Neural crest cell (in vitro differentiated cells): ENCODE measurements at regions not wholly inside any gene's neighbourhood (a gene's known extent, or its start where the extent isn't known, plus 50 kb on each side); places are given as distances from the start of the nearest gene placed in this dataset.

Source experiments
- DNase-seq: peaks from one replicate; pipeline ENCODE4 v3.0.0; 2021; ENCODE audit warnings: low read depth, mixed read lengths, low spot score
- H3K27ac Mint-ChIP-seq: one replicate; pipeline ENCODE4 v1.8.0; 2021; ENCODE audit warnings: mild to moderate bottlenecking, mixed read lengths; ENCODE audit not compliant: unreplicated experiment
- H3K27me3 Mint-ChIP-seq: 2 replicates; pipeline ENCODE4 v1.8.0; 2021; ENCODE audit warnings: low read depth, mild to moderate bottlenecking, mixed read lengths
- H3K36me3 Mint-ChIP-seq: 2 replicates; pipeline ENCODE4 v1.8.0; 2021; ENCODE audit warnings: low read depth, mild to moderate bottlenecking, mixed read lengths
- H3K4me1 Mint-ChIP-seq: 2 replicates; pipeline ENCODE4 v1.8.0; 2021; ENCODE audit warnings: mixed read lengths
- H3K4me3 Mint-ChIP-seq: one replicate; pipeline ENCODE4 v1.8.0; 2021; ENCODE audit warnings: mild to moderate bottlenecking, mixed read lengths
- H3K9me3 Mint-ChIP-seq: 2 replicates; pipeline ENCODE4 v1.8.0; 2021; ENCODE audit warnings: mixed read lengths
- CTCF ChIP-seq: fragments of 200-600 bp; sonication (generic); conservative IDR thresholded peaks from 2 replicates; pipeline ENCODE4 v1.5.0; 2021; ENCODE audit warnings: antibody characterized with exemption, mild to moderate bottlenecking

- H3K27me3 Mint-ChIP-seq, result no peaks in the 10 kb centered on the region
- TF ChIP-seq CTCF, result no peak
- H3K9me3 Mint-ChIP-seq, result no peaks in the 10 kb centered on the region
These were observed 621.8 kb downstream of the BCKDHB start for GRCh38 chr6:80728101-80728750.

DNA sequence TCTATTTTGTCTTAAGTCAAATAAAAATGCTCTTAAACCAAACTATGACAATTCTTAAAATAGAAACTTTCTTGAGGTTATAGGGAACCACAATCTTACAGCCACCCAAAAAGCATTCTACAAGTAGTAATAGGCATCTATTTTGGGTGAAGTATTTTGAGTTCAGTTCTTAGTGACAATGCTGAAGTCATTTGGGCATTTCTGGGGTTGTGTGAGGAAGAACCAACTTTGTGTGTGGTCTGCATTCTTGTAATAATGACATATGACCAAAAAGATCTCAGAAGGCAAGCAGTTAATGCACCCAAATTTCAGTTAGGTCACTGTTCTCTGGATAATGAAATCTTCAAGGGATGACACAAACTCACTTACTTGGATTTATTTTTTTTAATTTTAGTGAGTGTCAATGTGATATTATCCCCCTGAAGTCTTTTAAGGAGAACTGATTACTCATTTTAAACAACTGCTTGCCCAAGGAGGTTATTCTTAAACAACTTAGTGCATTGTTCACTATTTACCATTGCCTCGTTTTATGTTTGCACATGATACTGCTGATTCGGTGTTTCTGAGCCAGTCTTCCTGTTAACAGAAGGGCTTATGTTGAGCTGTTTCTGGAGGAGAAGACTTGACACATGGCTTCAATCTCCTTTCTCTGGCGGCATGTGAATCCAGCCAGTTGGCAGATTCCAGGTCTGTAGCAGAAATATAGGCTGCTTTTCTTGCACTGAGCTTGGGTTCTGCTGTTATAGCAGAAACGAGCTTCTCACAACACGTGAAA, 618.9 kb downstream of the BCKDHB start:
- Mint-ChIP-seq H3K9me3 (no peaks in the 10 kb centered on the region), H3K36me3 (no peaks in the 10 kb centered on the region), H3K27me3 (no peaks in the 10 kb centered on the region), H3K4me1 (no peaks in the 10 kb centered on the region), H3K4me3 (no peak overlapping the region), H3K27ac (no peak overlapping the region)
- no peak for DNase-seq
- TF ChIP-seq CTCF, result no peak

More at GRCh38 chr6:80728101-80728750, 621.8 kb downstream of the BCKDHB start:
- H3K27ac Mint-ChIP-seq, result no peak overlapping the region
- H3K4me3 Mint-ChIP-seq, result no peak overlapping the region
- H3K4me1 Mint-ChIP-seq, result no peaks in the 10 kb centered on the region
- no peaks in the 10 kb centered on the region for H3K36me3 Mint-ChIP-seq
- DNase-seq, result no peak

DNA sequence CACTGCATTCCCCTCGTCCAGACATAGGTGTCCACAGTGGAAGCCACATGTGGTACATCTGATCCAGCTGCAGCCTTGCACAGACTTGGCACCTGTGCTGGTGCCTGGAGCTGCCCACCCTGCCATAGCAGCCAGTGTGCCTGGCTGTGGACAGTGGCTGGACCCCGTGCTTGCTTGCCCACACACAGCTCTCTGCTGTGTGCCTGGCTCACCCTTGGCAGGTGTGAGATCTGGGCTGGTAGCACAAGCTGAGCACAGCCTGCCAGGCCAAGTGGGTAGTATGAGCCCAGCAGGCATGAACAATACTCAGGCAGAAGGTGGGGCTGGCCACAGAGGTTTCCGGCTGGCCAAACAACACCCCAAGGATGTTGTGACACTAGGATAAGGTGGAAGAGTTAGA, 614.4 kb downstream of the BCKDHB start:
- Mint-ChIP-seq H3K27me3 (no peaks in the 10 kb centered on the region), H3K9me3 (no peaks in the 10 kb centered on the region), H3K4me3 (no peak overlapping the region), H3K27ac (no peak overlapping the region), H3K4me1 (no peaks in the 10 kb centered on the region), H3K36me3 (no peaks in the 10 kb centered on the region)
- DNase-seq, result no peak
- no peak for TF ChIP-seq CTCF

DNA sequence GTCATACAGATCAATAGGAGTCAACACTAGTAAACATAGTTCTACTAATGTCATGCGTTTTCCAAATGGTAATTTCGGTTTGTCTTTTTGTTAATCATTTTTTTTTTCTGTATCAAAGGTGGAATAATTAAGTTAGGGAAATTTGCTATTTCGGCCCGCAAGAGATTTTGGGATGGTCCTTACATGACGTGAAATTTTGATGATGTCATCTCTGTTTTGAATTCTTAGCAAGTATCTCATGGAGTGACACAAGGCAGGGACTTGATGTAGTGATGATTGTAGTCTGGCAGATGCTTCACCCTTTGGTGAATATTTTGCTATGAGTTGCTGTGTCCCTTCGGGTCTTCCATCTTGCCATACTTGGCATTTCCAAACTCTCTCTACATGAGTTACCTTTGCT, 608.0 kb downstream of the BCKDHB start:
- no peak for TF ChIP-seq CTCF
- no peak overlapping the region for H3K4me3 Mint-ChIP-seq
- H3K27ac Mint-ChIP-seq, result no peak overlapping the region
- H3K4me1 Mint-ChIP-seq, result no peaks in the 10 kb centered on the region
- no peaks in the 10 kb centered on the region for H3K27me3 Mint-ChIP-seq
- H3K9me3 Mint-ChIP-seq, result no peaks in the 10 kb centered on the region
- no peaks in the 10 kb centered on the region for H3K36me3 Mint-ChIP-seq
- DNase-seq, result no peak

GRCh38 chr6:80698459-80698858, 592.0 kb downstream of the BCKDHB start:
- Mint-ChIP-seq H3K4me1 (no peaks in the 10 kb centered on the region), H3K27me3 (no peaks in the 10 kb centered on the region), H3K36me3 (no peaks in the 10 kb centered on the region), H3K27ac (no peak overlapping the region), H3K4me3 (no peak overlapping the region), H3K9me3 (peaks cover 11% of the 10 kb centered on the region)
- TF ChIP-seq CTCF, result no peak
- DNase-seq, result no peak
